Calu3 (cell line): ENCODE measurements at regions not wholly inside any gene's neighbourhood (a gene's known extent, or its start where the extent isn't known, plus 50 kb on each side); places are given as distances from the start of the nearest gene placed in this dataset.

Source experiments
- BruUV-seq: library from RNA; stranded (reverse); fragments of 400-500 nt; replicated peaks from 2 replicates; lab custom pipeline; 2021; lab: Mats Ljungman, UMichigan
- CTCF ChIA-PET: fragments of 300-600 bp; sonication (Branson Sonifier 250); formaldehyde crosslinking; loops from one replicate; lab custom pipeline; 2022; ENCODE audit warnings: antibody characterized with exemption; lab: Charles Lee
- DNase-seq: peaks from one replicate; pipeline ENCODE4 v3.0.0; 2022
- H3K27ac Mint-ChIP-seq: one replicate; pipeline ENCODE4 v1.8.0; 2022; ENCODE audit warnings: mixed read lengths; ENCODE audit not compliant: unreplicated experiment
- H3K27me3 Mint-ChIP-seq: one replicate; pipeline ENCODE4 v1.8.0; 2022; ENCODE audit warnings: mixed read lengths; ENCODE audit not compliant: unreplicated experiment
- H3K36me3 Mint-ChIP-seq: one replicate; pipeline ENCODE4 v1.8.0; 2022; ENCODE audit warnings: mild to moderate bottlenecking, moderate library complexity, mixed read lengths; ENCODE audit not compliant: insufficient read depth, unreplicated experiment
- H3K4me1 Mint-ChIP-seq: one replicate; pipeline ENCODE4 v1.8.0; 2022; ENCODE audit warnings: mild to moderate bottlenecking, low read depth, mixed read lengths; ENCODE audit not compliant: unreplicated experiment
- H3K4me3 Mint-ChIP-seq: one replicate; pipeline ENCODE4 v1.8.0; 2022; ENCODE audit warnings: mild to moderate bottlenecking, low read depth, moderate library complexity, mixed read lengths; ENCODE audit not compliant: unreplicated experiment
- H3K9me3 Mint-ChIP-seq: one replicate; pipeline ENCODE4 v1.8.0; 2022; ENCODE audit warnings: low read depth, mixed read lengths; ENCODE audit not compliant: unreplicated experiment
- intact Hi-C: fragments of 100-400 bp; cut with micrococcal nuclease; formaldehyde crosslinking; loops from one replicate; pipeline ENCODE4 v1.10.0; 2022; ENCODE audit not compliant: unreplicated experiment
- TF ChIP-seq, protein P1 (sequence below): fragments of 200-600 bp; IDR thresholded peaks from one replicate; pipeline ENCODE4 v1.8.0; 2022; ENCODE audit warnings: antibody characterized with exemption; ENCODE audit not compliant: unreplicated experiment

DNA sequence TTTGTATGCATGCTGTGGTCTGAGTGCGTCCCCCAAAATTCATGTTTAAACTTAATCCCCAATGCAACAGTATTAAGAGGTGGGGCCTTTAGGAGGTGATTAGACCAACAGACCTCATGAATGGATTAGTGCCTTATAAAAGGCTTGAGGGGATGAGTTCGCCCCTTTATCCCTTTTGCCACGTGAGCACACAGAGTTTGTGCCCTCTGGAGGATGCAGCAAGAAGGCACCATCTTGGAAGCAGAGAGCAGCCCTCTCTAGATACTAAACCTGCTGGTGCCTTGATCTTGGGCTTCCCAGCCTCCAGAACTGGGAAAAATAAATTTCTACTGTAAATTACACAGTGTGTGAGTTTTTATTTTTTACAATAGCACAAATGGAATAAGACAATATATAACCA is 177.1 kb upstream of the SPRY4 start:
- Mint-ChIP-seq H3K4me1 (peaks cover 55% of the 10 kb centered on the region), H3K36me3 (no peaks in the 10 kb centered on the region), H3K9me3 (peaks cover 3% of the 10 kb centered on the region), H3K27ac (no peak overlapping the region), H3K27me3 (no peaks in the 10 kb centered on the region), H3K4me3 (no peak overlapping the region)
- no TSS peak for BruUV-seq
- TF ChIP-seq, protein P1, sequence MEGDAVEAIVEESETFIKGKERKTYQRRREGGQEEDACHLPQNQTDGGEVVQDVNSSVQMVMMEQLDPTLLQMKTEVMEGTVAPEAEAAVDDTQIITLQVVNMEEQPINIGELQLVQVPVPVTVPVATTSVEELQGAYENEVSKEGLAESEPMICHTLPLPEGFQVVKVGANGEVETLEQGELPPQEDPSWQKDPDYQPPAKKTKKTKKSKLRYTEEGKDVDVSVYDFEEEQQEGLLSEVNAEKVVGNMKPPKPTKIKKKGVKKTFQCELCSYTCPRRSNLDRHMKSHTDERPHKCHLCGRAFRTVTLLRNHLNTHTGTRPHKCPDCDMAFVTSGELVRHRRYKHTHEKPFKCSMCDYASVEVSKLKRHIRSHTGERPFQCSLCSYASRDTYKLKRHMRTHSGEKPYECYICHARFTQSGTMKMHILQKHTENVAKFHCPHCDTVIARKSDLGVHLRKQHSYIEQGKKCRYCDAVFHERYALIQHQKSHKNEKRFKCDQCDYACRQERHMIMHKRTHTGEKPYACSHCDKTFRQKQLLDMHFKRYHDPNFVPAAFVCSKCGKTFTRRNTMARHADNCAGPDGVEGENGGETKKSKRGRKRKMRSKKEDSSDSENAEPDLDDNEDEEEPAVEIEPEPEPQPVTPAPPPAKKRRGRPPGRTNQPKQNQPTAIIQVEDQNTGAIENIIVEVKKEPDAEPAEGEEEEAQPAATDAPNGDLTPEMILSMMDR, result no peak
- no peak for DNase-seq
- intact Hi-C loops, result loop anchor here (10.0 kb wide), 1 partner anchor 177 kb away; the partner anchor contains the start of gene SPRY4
- CTCF ChIA-PET, result no interaction called here

DNA sequence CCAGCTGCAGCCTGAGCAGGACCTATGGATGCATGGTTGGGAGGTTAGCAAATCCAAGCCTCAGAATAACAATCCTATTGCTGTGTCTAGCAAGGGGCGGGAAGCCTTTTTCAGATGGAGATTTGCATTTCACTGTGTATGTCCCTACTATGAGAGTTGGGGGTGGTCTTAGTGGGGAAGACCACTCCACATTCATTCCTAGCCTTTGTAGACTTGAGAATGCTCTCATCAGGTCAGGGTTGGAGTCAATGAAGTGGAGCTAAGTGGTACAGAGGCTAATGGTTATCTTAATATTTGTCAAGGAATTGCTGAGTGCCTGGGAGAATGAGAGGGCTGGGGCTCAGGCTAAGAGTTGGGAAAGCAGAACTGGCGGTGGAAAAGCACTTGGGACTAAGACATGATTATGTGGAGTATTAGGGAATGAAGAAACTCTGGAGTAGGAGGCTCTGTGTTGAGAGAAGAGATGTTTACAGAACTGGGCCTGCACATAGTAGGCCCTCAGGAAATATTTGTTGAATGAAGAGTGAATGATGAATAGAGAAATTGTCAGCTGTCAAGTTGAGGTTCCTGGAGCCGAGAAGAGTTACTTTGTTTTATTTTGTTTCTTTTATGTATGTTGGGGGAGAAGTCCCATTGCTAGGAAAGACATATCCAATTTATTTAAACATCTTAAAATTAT is 175.5 kb upstream of the SPRY4 start:
- intact Hi-C loops, result loop anchor here (10.0 kb wide), 1 partner anchor 176 kb away; the partner anchor contains the start of gene SPRY4
- peaks cover 3% of the 10 kb centered on the region for H3K9me3 Mint-ChIP-seq
- DNase-seq, result no peak
- CTCF ChIA-PET, result interaction anchor here (0.7 to 1.1 kb wide), 2 partner anchors 14 to 44 kb away, joined by 3 to 4 read pairs; no protein-coding TSS in a partner anchor
- BruUV-seq, result no TSS peak
- peak overlapping the region; percentile 21 for H3K27ac Mint-ChIP-seq
- no peaks in the 10 kb centered on the region for H3K36me3 Mint-ChIP-seq
- H3K27me3 Mint-ChIP-seq, result no peaks in the 10 kb centered on the region
- peaks cover 40% of the 10 kb centered on the region for H3K4me1 Mint-ChIP-seq
- TF ChIP-seq, protein P1, result no peak
- peak overlapping the region; percentile 18 for H3K4me3 Mint-ChIP-seq

DNA sequence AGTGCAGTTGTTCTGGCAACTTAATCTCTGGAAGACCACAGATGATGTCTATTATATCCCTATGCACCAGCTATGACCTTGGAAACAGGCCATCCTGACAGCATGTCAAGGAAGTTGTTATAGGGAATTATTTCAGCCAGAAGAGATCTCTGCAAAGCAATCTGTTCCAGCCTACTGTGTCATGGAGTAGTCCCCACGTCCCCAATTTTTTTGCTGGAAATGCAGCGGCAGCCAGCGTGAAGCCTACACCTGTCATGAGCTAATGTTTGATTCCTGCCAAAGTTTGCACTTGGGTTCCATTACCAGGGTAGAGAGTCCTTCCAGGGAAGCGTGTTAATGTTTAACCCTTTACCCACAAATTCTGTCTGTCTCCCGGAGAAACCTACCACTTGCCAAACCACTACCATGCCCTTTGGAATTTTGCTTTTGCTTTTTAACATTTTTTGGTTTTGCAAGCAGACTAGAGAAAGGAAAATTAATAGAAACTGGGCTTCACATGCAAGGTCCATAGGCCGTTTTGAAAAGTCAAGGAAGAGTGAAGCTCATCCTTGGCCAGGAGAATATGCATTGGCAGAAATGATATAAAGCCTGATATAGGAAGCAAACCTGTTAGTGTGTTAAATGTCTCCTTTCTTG is 174.9 kb upstream of the SPRY4 start:
- Mint-ChIP-seq H3K9me3 (peaks cover 3% of the 10 kb centered on the region), H3K36me3 (no peaks in the 10 kb centered on the region), H3K27ac (no peak overlapping the region), H3K4me1 (peaks cover 40% of the 10 kb centered on the region), H3K27me3 (no peaks in the 10 kb centered on the region), H3K4me3 (peak overlapping the region; percentile 18)
- CTCF ChIA-PET, result interaction anchor here (0.5 to 1.1 kb wide), 3 partner anchors 13 to 44 kb away, joined by 3 to 4 read pairs (median 3); no protein-coding TSS in a partner anchor
- DNase-seq, result peak; percentile 37
- intact Hi-C loops, result loop anchor here (10.0 kb wide), 1 partner anchor 175 kb away; the partner anchor contains the start of gene SPRY4
- no TSS peak for BruUV-seq
- TF ChIP-seq, protein P1, result no peak

- Mint-ChIP-seq H3K27ac (no peak overlapping the region), H3K9me3 (peaks cover 3% of the 10 kb centered on the region), H3K27me3 (no peaks in the 10 kb centered on the region), H3K4me3 (no peak overlapping the region), H3K4me1 (peaks cover 33% of the 10 kb centered on the region), H3K36me3 (no peaks in the 10 kb centered on the region)
- no peak for DNase-seq
- intact Hi-C loops, result no loop called here
- CTCF ChIA-PET, result no interaction called here
- BruUV-seq, result no TSS peak
- TF ChIP-seq, protein P1, result no peak
Measured at GRCh38 chr5:142498298-142498697, 173.5 kb upstream of the SPRY4 start.
